Embryonic facial prominence (tissue), 1 donor: ENCODE measurements at regions not wholly inside any gene's neighbourhood (a gene's known extent, or its start where the extent isn't known, plus 50 kb on each side); places are given as distances from the start of the nearest gene placed in this dataset.

Experiments
- DNase-seq: peaks from one replicate; pipeline ENCODE4 v3.0.0-alpha.2; 2016; ENCODE audit errors: extremely low spot score

- DNase-seq = no peak
These were observed 96.4 kb downstream of the FOXL3 start for GRCh38 chr7:386385-386784.

- DNase-seq = no peak
These were observed 97.4 kb downstream of the FOXL3 start for GRCh38 chr7:387132-388022.

GRCh38 chr7:388023-388960, 98.3 kb downstream of the FOXL3 start:
- no peak for DNase-seq

- DNase-seq = no peak
These were observed 99.2 kb downstream of the FOXL3 start for GRCh38 chr7:388961-389701.

GRCh38 chr7:389911-390601, 100.1 kb downstream of the FOXL3 start:
- DNase-seq = no peak

GRCh38 chr7:390761-391410, 100.9 kb downstream of the FOXL3 start:
- no peak for DNase-seq

- no peak for DNase-seq
These were observed 101.5 kb downstream of the FOXL3 start for GRCh38 chr7:391411-391951.

GRCh38 chr7:391961-392524, 102.1 kb downstream of the FOXL3 start:
- DNase-seq = no peak

- DNase-seq = no peak
These were observed 102.9 kb downstream of the FOXL3 start for GRCh38 chr7:392822-393221.

GRCh38 chr7:395643-396042, 105.7 kb downstream of the FOXL3 start:
- DNase-seq = no peak

- no peak for DNase-seq
These were observed 108.9 kb downstream of the FOXL3 start for GRCh38 chr7:398888-399287.

- DNase-seq = no peak
These were observed 111.0 kb downstream of the FOXL3 start for GRCh38 chr7:400901-401485.

- no peak for DNase-seq
These were observed 111.5 kb downstream of the FOXL3 start for GRCh38 chr7:401495-401894.

GRCh38 chr7:404812-405488, 114.7 kb downstream of the PDGFA start:
- DNase-seq = no peak

- DNase-seq = no peak
These were observed 114.0 kb downstream of the PDGFA start for GRCh38 chr7:405489-406211.

- DNase-seq = no peak
These were observed 111.7 kb downstream of the PDGFA start for GRCh38 chr7:407721-408539.

GRCh38 chr7:408751-409311, 110.8 kb downstream of the PDGFA start:
- DNase-seq = no peak
